Heart left ventricle (tissue), 13 donors: ENCODE measurements at regions not wholly inside any gene's neighbourhood (a gene's known extent, or its start where the extent isn't known, plus 50 kb on each side); places are given as distances from the start of the nearest gene placed in this dataset.

ENCODE experiments used
- CTCF ChIP-seq, 12 donors: fragments of 200-600 bp; sonication (generic) in 4 of 12; IDR thresholded peaks; one replicate each; pipeline versions ENCODE4 v1.5.0 to v1.8.0; 2018 to 2022; ENCODE audit warnings: antibody characterized with exemption in 12 of 12, mild to moderate bottlenecking in 5 of 12
- POLR2A ChIP-seq, 2 donors: fragments of 450-650 bp; IDR thresholded peaks; one replicate each; pipeline ENCODE4 v1.6.1; 2017; ENCODE audit warnings: antibody characterized with exemption in 2 of 2, mild to moderate bottlenecking in 2 of 2, moderate library complexity in 2 of 2
- donor health status: ischemic (EF 13 %, LVEDD 7.1; RV severe dilation, severe dysfunction).
- donor health status: DM: no; HTN: yes; CAD: no.
- donor health status: DM: no; HTN: no; CAD: no.
- donor health status: ischemic (EF 25% LVEDD 6.9; RV normal size, moderate dysfunction).
- donor health status: ischemic (EF 25% LVEDD 5.7; RV mildly dilated, moderate dysfunction).
- donor health status: ischemic (EF 35%, LVEDD 5.7; RV mildly dilated, moderate dysfunction).
- donor health status: nonischemic (EF 11% LVEDD 7.7; RV severe dilation, severe dysfunction).
- donor health status: DM: yes; HTN: yes; CAD: no.
- donor health status: PGD.
- donor health status: ischemic (EF 29% LVEDD 5.4; RV normal size, mild dysfunction).
- donor health status: nonischemic (EF 23%, LVEDD 6.1; RV moderate dilation, normal function).

DNA sequence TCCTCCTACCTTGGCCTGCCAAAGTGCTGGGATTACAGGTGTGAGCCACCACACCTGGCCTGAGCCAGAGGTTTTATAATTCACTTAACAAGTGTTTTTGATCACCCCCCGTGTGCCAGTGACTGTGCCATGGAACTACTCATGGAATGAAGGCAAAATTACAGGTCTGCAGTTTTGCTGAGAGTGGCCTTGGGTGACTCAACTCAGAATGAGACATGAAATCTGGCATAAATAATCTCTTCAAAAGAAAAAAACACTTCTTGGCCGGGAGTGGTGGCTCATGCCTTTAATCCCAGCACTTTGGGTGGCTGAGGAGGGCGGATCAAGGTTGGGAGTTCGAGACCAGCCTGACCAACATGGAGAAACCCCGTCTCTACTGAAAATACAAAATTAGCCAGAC is 166.9 kb upstream of the SALL4 start:
- TF ChIP-seq CTCF (IDR thresholded peaks at IDR 0.05) = no peak
- no peak for TF ChIP-seq POLR2A (IDR thresholded peaks at IDR 0.05)
